ENCODE measurements at regions not wholly inside any gene's neighbourhood (a gene's known extent, or its start where the extent isn't known, plus 50 kb on each side); places are given as distances from the start of the nearest gene placed in this dataset.

GRCh38 chr15:62929000-62929357 is 113.6 kb upstream of the TPM1 start:
- TF ChIP-seq POLR2AphosphoS5 (IDR thresholded peaks at IDR 0.05; ENCODE audit: insufficient read depth in 1 of 2, low read depth in 1 of 2) (no peak), CTCF (IDR thresholded peaks at IDR 0.05) (no peak), POLR2A (IDR thresholded peaks at IDR 0.05) (no peak)
- intact Hi-C loops (cut with DNase I), result no loop called here

GRCh38 chr15:62931650-62932049 is 110.9 kb upstream of the TPM1 start:
- H3K27ac ChIP-seq, result no peak overlapping the region
- intact Hi-C loops (cut with DNase I), result no loop called here
- no peaks in the 10 kb centered on the region for H3K27me3 ChIP-seq
- no peak overlapping the region for H3K4me3 ChIP-seq
- no peaks in the 10 kb centered on the region for H3K4me1 ChIP-seq
- no peaks in the 10 kb centered on the region for H3K9me3 ChIP-seq
- DNase-seq (ENCODE audit: extremely low spot score in 2 of 2), result no peak
- TF ChIP-seq POLR2A (IDR thresholded peaks at IDR 0.05), result no peak
- no peak for TF ChIP-seq POLR2AphosphoS5 (IDR thresholded peaks at IDR 0.05; ENCODE audit: insufficient read depth in 1 of 2, low read depth in 1 of 2)
- TF ChIP-seq CTCF (IDR thresholded peaks at IDR 0.05), result no peak
- H3K36me3 ChIP-seq, result no peaks in the 10 kb centered on the region

More at GRCh38 chr15:62929000-62929357, 113.6 kb upstream of the TPM1 start:
- Histone ChIP-seq H3K36me3 (no peaks in the 10 kb centered on the region), H3K27me3 (no peaks in the 10 kb centered on the region), H3K9me3 (no peaks in the 10 kb centered on the region), H3K27ac (no peak overlapping the region), H3K4me3 (no peak overlapping the region), H3K4me1 (no peaks in the 10 kb centered on the region)
- no peak for DNase-seq (ENCODE audit: extremely low spot score in 2 of 2)

GRCh38 chr15:62932436-62932835 is 110.1 kb upstream of the TPM1 start:
- no peaks in the 10 kb centered on the region for H3K36me3 ChIP-seq
- DNase-seq (ENCODE audit: extremely low spot score in 2 of 2), result no peak
- no peak overlapping the region for H3K27ac ChIP-seq
- no peak overlapping the region for H3K4me3 ChIP-seq
- no peaks in the 10 kb centered on the region for H3K9me3 ChIP-seq
- no peaks in the 10 kb centered on the region for H3K27me3 ChIP-seq
- no peaks in the 10 kb centered on the region for H3K4me1 ChIP-seq
- TF ChIP-seq CTCF (IDR thresholded peaks at IDR 0.05) (no peak), POLR2A (IDR thresholded peaks at IDR 0.05) (no peak), POLR2AphosphoS5 (IDR thresholded peaks at IDR 0.05; ENCODE audit: insufficient read depth in 1 of 2, low read depth in 1 of 2) (no peak)
- intact Hi-C loops (cut with DNase I), result no loop called here

GRCh38 chr15:62933386-62933785 is 109.2 kb upstream of the TPM1 start:
- H3K27me3 ChIP-seq, result no peaks in the 10 kb centered on the region

More at GRCh38 chr15:62933386-62933785, 109.2 kb upstream of the TPM1 start:
- H3K36me3 ChIP-seq, result no peaks in the 10 kb centered on the region
- H3K9me3 ChIP-seq, result no peaks in the 10 kb centered on the region
- H3K27ac ChIP-seq, result no peak overlapping the region
- intact Hi-C loops (cut with DNase I), result no loop called here
- no peak for TF ChIP-seq POLR2AphosphoS5 (IDR thresholded peaks at IDR 0.05; ENCODE audit: insufficient read depth in 1 of 2, low read depth in 1 of 2)
- no peak for TF ChIP-seq CTCF (IDR thresholded peaks at IDR 0.05)
- TF ChIP-seq POLR2A (IDR thresholded peaks at IDR 0.05), result no peak
- H3K4me1 ChIP-seq, result no peaks in the 10 kb centered on the region
- no peak for DNase-seq (ENCODE audit: extremely low spot score in 2 of 2)
- no peak overlapping the region for H3K4me3 ChIP-seq
